HG02571 (cell line): ENCODE measurements at regions not wholly inside any gene's neighbourhood (a gene's known extent, or its start where the extent isn't known, plus 50 kb on each side); places are given as distances from the start of the nearest gene placed in this dataset.

Experiments used
- ATAC-seq: cut with Tn5 transposase; IDR thresholded peaks from one replicate; pipeline ENCODE4 v1.9.1; 2021; ENCODE audit warnings: mild to moderate bottlenecking, moderate library complexity; ENCODE audit not compliant: unreplicated experiment

DNA sequence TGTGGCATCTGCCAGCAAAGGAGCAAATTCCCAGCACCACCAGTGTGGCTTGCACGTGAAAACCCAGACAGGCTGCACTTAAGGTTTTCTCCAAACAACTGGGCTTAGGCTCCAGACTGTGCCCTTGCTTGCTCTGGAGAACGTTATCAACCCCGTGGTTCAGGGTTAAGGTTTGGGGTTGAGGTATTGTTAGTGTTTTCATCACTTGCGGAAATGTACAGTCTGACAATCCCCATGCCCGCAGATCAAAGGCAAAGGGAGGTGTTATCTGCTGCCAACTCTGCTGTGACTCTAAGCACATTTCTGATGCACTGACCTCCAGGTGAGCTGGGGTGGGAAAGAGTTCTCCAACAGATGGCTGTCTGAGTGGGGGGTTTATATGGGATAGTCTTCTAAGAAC lies 253.5 kb upstream of the NT5C1B start:
- ATAC-seq = no peak

DNA sequence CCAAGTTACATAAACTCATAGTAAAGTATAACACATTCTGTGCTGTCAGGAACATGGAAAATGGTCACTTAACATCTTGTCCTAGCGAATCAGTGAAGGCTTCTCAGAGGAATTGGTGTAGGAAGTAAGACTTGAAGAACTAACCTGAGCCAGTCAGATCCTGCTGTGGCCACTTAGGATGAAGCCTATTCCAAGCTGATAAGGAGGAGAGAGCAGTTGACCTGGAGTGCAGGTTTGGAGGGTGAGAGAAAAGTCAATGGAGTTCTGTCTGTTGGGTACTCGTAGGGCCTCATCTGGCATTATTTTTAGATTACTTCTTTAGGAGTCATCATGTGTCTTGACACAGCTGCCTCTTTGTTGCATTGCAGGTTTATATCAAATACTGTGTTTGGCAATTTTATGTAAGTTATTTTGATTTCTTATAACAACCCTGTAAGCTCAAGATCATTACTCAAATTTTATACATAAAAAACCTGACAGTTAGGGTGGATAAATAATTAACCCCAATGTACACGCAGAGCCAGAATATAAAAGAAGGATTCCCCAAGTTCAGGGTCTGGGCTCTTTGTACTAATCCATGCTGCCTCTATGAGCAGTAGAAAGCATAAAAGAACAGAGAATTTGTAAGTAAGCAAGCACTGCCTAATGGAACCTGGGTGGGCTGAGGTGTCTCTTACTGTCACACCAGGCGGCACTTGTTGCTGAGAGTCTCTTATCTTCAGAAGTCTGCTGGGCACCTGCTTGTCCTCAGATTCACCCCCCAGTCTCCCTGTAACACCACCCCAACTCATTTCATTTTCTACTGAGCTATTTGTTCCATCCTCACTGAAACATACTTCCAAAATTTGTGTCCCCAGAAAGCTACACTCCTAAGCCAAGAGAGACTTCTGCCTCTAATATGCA lies 252.1 kb upstream of the NT5C1B start:
- ATAC-seq = no peak

DNA sequence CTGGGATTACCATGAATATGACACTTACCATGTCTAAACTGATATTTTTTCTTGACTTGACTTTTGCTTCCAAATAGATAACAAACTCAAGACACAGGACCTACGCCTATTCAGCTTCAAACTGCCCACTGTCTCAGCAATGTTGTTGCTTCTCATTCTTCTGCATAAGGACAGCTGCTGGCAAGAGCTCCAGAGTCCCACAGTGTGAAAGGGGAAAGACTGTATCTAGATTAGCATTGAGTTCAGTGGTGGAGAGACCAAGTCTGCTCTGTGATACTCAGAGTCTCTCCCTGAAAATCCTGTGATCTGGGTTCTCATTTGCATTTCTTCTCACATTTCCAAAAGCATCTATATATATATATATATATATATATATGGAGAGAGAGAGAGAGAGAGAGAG lies 247.9 kb upstream of the NT5C1B start:
- no peak for ATAC-seq

DNA sequence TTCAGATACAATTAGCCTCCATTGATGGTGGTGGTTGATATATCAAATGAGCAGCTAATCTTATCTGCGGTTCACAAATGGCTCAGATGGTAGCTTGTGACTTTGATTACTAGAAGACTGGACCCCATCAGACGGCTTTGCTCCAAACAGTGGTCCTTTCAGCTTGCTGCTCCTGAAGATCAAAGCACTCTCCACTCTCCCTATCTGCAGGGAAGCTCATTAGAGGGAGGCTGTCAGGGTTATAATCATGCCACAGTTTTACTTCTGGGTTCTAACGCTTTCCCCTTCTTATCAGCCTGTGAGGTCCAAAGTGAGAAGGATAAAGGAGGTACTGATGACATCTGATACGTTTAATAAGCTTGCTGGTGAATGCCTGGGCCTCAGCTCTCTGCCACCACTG lies 247.1 kb upstream of the NT5C1B start:
- no peak for ATAC-seq

DNA sequence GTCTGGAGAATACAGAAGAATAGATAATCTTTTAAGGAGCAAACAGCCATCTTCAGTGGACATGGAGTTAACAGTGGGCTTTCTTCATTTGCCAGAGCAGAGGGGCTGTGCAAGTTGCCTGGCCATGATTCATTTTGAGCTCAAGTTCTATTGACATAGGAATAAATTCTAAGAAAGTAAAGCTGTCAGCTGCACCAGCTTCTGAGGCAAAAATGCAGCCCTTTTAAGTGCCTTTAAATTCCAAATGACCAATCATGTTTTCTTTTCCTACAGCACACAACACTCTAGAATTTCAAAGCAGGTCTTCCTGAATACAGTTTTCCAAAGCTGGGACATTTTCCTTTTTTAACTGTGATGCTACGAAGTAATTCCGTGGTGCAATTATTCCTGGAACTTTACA lies 246.4 kb upstream of the NT5C1B start:
- no peak for ATAC-seq

DNA sequence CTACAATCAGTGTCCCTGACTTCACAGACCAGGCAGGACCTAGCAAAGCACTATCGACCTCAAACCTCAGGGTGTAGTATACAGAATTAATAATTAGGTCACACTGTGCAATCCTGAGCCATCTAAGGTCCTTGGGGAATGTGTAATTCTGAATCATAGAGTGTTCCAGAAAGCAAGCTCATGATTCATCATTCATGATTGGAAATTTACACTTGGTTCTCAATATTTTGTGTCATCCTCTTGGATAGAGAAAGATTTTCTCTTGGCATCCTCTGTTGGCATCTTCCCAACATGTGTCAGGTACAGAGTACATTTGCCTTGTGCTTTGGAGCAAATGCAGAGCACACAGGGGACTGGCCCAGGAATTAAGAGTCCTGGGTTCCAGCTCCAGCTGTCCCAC lies 245.0 kb upstream of the NT5C1B start:
- ATAC-seq = no peak

DNA sequence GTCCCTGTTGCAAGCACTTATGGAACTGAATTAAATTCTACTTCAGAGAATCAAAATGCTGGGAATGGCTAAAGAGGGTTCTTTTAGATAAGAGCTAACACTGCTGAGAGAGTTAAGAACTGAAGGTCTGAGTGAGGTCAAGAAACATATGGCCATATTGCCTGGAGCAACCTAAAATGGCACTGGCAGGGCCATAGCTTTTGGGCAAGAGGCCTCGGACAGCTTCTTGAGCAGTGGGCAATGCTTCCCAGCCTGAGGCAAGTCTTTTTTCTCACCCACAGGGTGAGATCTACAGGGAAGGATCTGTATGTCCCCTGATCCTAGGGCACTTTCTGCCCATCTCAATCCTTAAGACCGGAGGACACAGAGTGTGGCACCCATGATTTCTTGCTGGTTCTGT lies 244.6 kb upstream of the NT5C1B start:
- no peak for ATAC-seq

DNA sequence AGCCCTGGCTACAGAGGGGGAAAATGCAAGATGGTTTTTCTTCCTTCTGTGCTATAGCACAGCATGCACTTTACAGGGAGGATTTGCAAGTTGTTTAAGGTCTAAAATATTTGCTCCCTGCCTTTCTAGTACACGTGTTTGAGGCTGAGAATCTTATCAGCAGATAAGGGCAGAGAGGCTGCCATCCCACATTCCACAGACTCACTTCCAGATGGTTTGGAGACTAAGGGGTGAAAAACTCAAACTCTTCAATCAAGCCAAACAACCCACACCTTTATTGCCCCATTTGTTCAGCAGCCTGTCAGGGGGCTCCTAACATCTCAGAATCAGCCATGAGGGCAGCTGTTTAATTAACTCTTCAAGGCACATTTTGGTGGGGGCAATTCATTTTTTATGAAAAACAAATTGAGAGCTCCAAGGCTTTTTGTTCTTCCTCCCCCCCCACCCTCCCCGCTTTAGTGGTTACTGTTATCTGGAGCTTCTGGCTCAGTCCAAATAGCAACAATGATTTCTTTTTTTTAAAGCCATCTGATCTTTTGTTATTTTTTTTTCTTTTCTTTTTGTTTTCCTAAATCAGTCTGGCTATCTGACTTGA lies 242.6 kb upstream of the NT5C1B start:
- no peak for ATAC-seq

DNA sequence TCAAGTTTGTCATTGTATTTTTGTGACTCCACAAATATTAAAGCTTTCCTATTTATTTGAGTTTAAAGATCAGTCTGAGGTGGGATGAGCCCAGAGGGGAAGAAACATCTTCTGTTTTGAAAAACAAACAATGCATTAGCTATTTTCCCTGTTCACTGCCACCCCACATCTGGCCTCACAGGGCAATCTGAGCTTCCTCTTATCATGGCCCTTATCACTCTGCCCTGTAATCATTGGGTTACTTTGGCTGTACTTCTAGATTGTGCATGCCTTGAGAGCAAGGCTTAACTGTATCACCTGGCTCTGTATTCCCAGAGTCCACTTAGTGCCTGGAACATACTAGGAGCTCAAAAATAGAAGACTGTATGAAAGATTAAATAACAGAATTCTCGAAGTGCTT lies 241.6 kb upstream of the NT5C1B start:
- no peak for ATAC-seq

DNA sequence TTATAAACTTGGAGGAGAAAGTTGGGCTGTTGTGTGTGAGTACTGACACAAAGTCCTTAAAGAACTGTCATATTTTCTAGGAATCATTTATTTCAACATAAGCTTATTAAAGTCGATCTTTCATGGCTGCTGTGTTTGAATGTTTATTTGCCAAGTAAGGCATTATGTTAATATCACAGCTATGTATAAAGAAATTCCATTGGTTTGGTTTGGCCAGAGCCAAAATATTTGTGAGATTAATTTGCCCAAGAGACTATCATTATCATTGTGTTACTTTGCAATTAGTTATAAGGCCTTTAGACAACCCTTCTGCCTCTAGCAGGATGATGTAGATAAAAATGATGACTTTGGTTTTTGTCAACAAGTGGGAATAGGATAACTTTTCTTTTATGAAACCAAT lies 240.6 kb upstream of the NT5C1B start:
- ATAC-seq = no peak

DNA sequence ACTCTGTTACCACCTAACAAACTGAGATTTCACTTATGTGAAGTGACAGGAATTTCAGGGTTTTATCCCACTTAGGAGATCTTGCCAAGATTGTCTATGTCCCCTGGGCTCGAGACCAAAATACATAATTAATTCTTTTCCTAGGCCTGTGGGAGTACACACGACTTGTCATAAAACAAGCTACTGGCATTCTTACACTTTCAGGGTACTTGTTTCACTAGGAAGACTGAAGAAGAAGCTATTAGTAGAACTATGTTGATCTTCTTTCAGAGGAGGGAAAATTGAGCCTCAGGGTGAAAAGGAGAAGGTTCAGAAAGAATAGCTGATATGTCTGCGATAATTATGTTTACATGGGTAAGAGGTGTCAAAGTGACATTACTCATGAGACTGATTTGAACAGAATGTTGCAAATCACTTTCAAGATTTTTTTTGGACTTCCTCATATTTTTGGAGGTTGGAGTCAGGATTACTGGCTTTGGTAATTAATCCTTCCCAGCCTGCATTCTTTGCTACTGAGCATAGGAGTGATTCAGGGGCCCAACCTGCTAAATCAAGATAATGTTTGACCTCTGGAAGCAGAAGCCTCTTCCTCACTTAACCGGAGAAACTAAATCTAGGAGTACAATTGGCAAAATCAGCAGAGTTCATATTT lies 240.0 kb upstream of the NT5C1B start:
- no peak for ATAC-seq

DNA sequence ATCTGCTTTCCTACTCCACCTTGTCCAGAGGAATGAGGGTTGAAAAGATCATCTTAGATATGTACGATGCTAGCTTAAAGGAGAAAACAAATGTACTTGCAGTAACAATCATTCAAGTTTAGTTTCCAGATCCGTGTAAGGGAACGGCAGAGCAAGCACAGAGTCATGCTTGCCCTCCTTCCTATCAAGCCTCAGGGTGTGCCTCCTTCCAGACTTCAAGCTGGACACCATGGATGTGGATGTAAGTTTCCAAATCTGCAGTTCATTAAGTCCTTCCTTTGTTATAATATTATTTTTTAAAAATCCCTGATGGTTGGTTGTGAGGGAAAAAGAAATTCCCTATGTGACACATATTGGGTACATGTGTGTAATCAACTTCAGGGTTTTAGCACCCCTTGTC lies 238.9 kb upstream of the NT5C1B start:
- no peak for ATAC-seq

DNA sequence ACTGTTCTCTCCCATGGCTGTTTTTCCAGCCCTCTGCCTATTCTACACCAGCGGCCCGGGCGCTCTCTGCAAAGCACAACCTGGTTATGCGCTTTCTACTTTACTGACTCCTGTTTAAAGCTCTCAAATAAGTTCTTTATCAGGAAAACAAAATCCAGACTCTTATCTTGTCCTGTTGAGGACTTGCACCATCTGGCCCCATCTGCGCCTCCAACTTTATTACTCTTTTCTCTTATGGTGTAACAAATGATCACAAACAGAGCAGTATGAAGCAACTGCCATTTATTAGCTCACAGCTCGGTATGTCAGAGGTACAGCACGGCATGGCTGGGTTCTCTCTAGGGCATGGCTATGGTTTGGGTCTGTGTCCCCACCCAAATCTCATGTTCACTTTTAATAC lies 236.5 kb upstream of the NT5C1B start:
- no peak for ATAC-seq

DNA sequence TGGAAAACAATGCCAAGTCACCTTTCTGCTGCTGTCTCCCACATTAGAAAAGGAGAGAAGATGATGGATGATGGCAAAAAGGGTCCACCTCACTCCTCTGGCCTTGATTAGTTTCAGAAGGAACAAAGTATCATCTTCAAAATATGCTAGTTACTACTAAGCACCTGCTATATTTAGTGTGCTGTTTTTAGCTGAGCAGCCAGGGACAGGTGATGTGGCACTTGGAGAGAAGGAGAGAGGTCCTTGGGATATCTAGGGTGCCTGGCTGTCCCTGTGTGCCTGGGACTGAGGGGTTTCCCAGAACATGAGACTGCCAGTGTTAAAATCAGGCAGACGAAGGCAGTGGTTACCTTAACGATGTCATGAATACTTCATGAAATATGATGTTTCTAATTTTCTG lies 235.5 kb upstream of the NT5C1B start:
- no peak for ATAC-seq

DNA sequence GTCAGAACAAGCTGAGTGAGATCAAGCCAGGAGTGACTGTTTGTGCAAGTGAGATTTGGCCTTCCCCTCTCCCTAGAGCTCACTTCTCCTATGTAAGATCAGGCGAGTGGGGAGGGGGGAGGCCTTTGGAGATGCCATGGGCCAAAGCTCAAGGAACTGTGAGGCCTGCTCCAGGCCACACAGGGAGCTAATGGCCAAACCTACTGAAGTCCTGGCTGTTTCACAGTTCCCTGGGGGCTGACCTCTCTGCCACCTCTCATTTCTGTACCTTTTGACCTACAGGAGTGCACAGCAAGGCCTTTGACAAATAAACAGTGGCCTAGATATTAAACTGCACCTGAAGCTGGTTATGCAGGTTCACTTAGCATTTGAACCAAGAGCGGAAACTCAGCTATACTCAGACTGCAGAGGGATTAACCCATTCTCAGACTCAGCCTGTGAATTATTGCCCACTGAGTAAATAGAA lies 235.0 kb upstream of the NT5C1B start:
- ATAC-seq = no peak

DNA sequence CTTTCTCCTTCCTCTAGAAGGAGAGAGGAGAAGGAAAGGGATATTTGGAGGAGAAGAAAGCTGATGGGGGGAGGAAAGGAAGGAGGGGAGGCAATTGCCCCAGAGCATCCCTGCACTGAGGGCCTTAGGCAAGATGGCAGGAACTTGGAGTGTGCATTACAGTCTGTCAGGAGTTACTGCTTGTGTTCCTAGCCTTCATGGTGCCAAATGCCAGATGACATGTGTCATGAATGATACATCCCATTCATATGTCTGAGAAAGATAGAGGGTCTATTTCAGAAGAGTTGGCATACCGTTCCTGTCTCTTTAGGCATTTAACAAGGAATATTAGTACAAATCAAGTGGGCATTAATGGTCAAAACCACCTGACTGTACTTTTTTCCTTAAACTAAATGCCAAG lies 232.1 kb upstream of the NT5C1B start:
- no peak for ATAC-seq

DNA sequence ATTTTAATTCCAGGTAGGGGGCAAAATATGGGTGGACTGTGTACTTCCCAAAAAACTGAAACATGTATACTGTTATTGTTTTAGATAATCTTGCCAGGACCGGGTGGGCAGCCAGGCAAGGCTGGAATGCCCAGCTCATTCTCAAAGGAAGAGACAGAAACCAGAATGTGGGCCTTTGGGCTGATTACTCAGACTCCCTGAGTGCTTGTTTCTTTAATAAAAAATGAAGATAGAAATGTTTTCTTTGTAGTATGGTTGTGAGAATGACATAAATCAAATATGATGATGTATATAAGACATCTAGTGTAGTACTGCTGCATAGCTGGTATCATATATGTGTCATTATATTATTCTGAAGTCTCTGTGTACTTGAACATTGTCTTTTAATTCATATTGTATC lies 231.6 kb upstream of the NT5C1B start:
- no peak for ATAC-seq

DNA sequence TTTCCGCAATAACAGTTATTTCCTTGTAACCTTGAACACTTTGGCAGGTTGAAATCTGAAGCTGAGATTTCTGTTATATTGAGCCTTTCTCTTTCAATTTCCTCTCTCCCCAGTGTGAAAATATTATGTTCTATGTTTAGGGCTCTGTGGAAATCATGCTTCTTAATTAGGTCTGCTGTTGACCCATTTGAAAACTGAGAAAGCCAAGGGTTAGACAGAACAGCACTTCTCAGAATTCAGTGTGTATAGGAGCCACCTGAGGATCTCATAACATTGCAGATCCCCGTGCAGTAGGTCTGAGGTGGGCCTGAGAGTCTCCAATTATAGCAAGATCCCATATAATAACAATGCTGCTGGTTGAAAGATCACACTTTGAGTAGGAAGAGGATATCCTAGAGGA lies 230.2 kb upstream of the NT5C1B start:
- ATAC-seq = no peak

DNA sequence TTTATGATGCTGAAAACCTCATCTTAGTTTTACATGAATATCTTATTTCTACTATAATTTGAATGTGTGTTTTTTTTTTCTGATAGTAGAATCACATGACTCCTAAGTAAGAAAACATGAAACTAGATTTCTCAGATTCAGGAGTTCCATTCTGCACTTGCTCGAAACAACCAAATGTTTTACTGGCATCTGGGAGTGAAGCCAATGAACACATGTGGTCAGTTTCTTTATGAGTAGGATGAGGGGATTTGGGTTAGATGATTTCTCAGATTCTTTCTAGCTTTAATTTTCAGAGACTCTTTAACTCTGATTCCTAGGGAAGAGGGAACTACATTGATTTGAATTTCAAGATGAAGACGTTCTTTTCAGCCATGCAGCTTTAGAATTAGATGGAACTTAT lies 225.0 kb upstream of the NT5C1B start:
- ATAC-seq = no peak

DNA sequence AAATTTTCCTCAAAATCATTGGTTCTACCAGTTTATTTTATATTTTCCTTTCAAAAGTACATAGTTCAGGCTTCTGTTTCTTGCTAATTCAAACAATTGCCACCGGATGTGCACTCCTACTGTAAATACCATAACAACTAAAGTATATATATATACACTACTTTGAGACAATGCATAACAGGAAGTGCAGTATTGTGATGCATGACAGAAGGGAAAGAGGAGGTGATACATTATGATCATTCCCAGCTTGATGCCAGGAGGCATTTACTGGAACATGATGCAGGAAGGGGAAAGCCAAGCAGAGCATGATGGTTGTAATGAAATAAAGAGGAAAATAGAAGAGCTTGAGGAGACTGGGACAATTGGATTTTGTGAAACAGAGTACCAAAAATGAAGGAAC lies 215.2 kb upstream of the NT5C1B start:
- no peak for ATAC-seq

DNA sequence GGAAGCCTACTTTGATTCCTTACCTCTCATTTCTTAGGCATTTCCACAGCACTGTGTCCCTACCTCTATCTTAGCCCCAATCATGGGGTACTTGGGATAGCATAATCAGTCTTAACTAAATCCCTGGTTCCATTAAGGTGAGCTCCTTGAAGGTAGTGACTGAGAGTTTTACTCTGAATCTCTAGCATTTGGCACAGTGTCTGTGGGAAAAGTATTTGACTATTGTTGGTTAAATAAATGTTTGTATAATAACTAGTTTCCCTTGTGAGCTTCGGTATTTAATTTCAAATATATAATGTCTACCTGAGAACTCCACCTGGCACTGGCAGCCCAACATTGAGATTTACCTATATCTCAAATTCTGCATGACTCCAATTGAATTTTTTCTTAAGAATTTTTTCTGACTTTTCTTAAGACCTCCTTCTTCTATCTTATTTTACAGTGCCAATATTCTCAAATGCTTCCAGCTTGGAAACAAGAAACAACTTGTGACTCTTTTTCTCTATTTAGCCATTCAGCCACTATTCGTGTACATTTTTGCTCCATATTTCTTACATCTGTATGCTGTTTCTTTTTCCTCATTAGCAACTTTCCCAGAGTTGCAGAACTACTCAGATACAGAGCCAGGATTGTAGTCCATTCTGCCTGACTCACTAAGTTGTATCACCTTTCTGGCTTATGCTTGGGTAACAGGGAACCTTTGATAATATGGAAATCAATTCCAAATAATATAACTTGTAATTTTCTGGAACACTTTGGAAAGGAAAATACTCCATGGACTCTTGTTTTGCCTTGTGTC lies 214.0 kb upstream of the NT5C1B start:
- ATAC-seq = no peak
